Esophagus (tissue), 2 donors: ENCODE measurements at regions not wholly inside any gene's neighbourhood (a gene's known extent, or its start where the extent isn't known, plus 50 kb on each side); places are given as distances from the start of the nearest gene placed in this dataset.
"Not testable (repeated sequence)": the region's sequence is repeated elsewhere in the genome, so short reads cannot be mapped to it uniquely, and the experiment has no call there.

Source experiments
- H3K27ac ChIP-seq, 2 donors: one replicate each; pipeline ENCODE4 v1.5.1; 2013; ENCODE audit warnings: low read depth in 2 of 2, mild to moderate bottlenecking in 2 of 2, inconsistent platforms in 1 of 2, low read length in 1 of 2, moderate library complexity in 1 of 2
- H3K27me3 ChIP-seq, 2 donors: one replicate each; pipeline ENCODE4 v1.6.1; 2013; ENCODE audit warnings: low read length in 2 of 2, control low read depth in 1 of 2, mild to moderate bottlenecking in 1 of 2; ENCODE audit not compliant: insufficient read depth in 2 of 2, control insufficient read depth in 1 of 2
- H3K36me3 ChIP-seq, 2 donors: one replicate each; pipeline ENCODE4 v1.6.1; 2013; ENCODE audit warnings: low read length in 1 of 2; ENCODE audit not compliant: control insufficient read depth in 2 of 2, insufficient read depth in 2 of 2
- H3K4me1 ChIP-seq, 2 donors: one replicate each; pipeline ENCODE4 v1.6.1; 2013; ENCODE audit warnings: low read length in 1 of 2; ENCODE audit not compliant: control insufficient read depth in 2 of 2, insufficient read depth in 2 of 2
- H3K4me3 ChIP-seq, 2 donors: one replicate each; pipeline ENCODE4 v1.5.1; 2013; ENCODE audit warnings: low read length in 2 of 2, mild to moderate bottlenecking in 2 of 2, low read depth in 1 of 2, moderate library complexity in 1 of 2
- H3K9me3 ChIP-seq, 2 donors: one replicate each; pipeline ENCODE4 v1.6.1; 2013; ENCODE audit warnings: mild to moderate bottlenecking in 2 of 2, low read depth in 1 of 2, low read length in 1 of 2, moderate library complexity in 1 of 2; ENCODE audit not compliant: control insufficient read depth in 2 of 2, insufficient read depth in 1 of 2
- WGBS, 2 donors: extraction: QIAGEN DNeasy Blood & Tissue Kit; methylation state at CpG; one replicate each; pipeline ENCODE4 v1.1.7; 2013; 5-methylcytosine and 5-hydroxymethylcytosine counted together
- donor health status: healthy with polysubstance abuse.
- donor health status: Bipolar disorder and iron deficiency.

GRCh38 chr15:31206386-31207181 is 105.1 kb upstream of the TRPM1 start:
- Histone ChIP-seq H3K36me3 (no peaks in the 10 kb centered on the region), H3K4me1 (peaks cover 0 to 4% of the 10 kb centered on the region in 2 donors), H3K4me3 (no peak overlapping the region), H3K9me3 (no peaks in the 10 kb centered on the region), H3K27me3 (no peaks in the 10 kb centered on the region), H3K27ac (no peak overlapping the region)
- 76 to 79% methylated on average over 14 of the region's 14 CpGs for WGBS, 2 donors

GRCh38 chr15:31207246-31207645 is 105.7 kb upstream of the TRPM1 start:
- no peaks in the 10 kb centered on the region for H3K9me3 ChIP-seq
- H3K4me1 ChIP-seq, result peaks cover 0 to 4% of the 10 kb centered on the region in 2 donors
- no peaks in the 10 kb centered on the region for H3K36me3 ChIP-seq
- H3K4me3 ChIP-seq, result no peak overlapping the region
- H3K27me3 ChIP-seq, result no peaks in the 10 kb centered on the region
- H3K27ac ChIP-seq, result no peak overlapping the region
- 74 to 88% methylated on average over 2 of the region's 2 CpGs for WGBS, 2 donors

- H3K36me3 ChIP-seq, H3K4me3 ChIP-seq, H3K9me3 ChIP-seq, H3K4me1 ChIP-seq, H3K27ac ChIP-seq, H3K27me3 ChIP-seq: not testable (repeated sequence)
- 100% methylated on average over 1 of the region's 1 CpG for WGBS, 2 donors
Measured at GRCh38 chr15:31207861-31208260, 106.3 kb upstream of the TRPM1 start.

- H3K27ac ChIP-seq, result no peak overlapping the region
- H3K36me3 ChIP-seq, result no peaks in the 10 kb centered on the region
- H3K4me3 ChIP-seq, result no peak overlapping the region
- peaks cover 0 to 4% of the 10 kb centered on the region in 2 donors for H3K4me1 ChIP-seq
- no peaks in the 10 kb centered on the region for H3K9me3 ChIP-seq
- 83 to 86% methylated on average over 3 of the region's 3 CpGs for WGBS, 2 donors
- H3K27me3 ChIP-seq, result no peaks in the 10 kb centered on the region
Measured at GRCh38 chr15:31208817-31209216, 107.3 kb upstream of the TRPM1 start.

- no peaks in the 10 kb centered on the region for H3K36me3 ChIP-seq
- 72 to 80% methylated on average over 4 of the region's 4 CpGs for WGBS, 2 donors
- no peaks in the 10 kb centered on the region for H3K9me3 ChIP-seq
- H3K27me3 ChIP-seq, result no peaks in the 10 kb centered on the region
- peaks cover 0 to 13% of the 10 kb centered on the region in 2 donors for H3K4me1 ChIP-seq
- H3K27ac ChIP-seq, result peak overlapping the region; percentile 3 to 79
- H3K4me3 ChIP-seq, result no peak overlapping the region
Measured at GRCh38 chr15:31211353-31211752, 109.8 kb upstream of the TRPM1 start.

- peaks cover 0 to 16% of the 10 kb centered on the region in 2 donors for H3K4me1 ChIP-seq
- peak overlapping the region; percentile 70 to 72 for H3K27ac ChIP-seq
- WGBS, 2 donors, result 41 to 57% methylated on average over 10 of the region's 10 CpGs
- H3K4me3 ChIP-seq, result no peak overlapping the region
- no peaks in the 10 kb centered on the region for H3K36me3 ChIP-seq
- H3K27me3 ChIP-seq, result no peaks in the 10 kb centered on the region
- no peaks in the 10 kb centered on the region for H3K9me3 ChIP-seq
Measured at GRCh38 chr15:31212326-31213080, 111.0 kb upstream of the TRPM1 start.

- Histone ChIP-seq H3K27me3 (no peaks in the 10 kb centered on the region), H3K36me3 (no peaks in the 10 kb centered on the region), H3K4me3 (no peak overlapping the region), H3K27ac (peak overlapping the region; percentile 94 to 96), H3K9me3 (no peaks in the 10 kb centered on the region), H3K4me1 (peaks cover 0 to 16% of the 10 kb centered on the region in 2 donors)
- WGBS, 2 donors, result 60 to 71% methylated on average over 8 of the region's 8 CpGs
Measured at GRCh38 chr15:31214158-31214863, 112.3 kb upstream of the KLF13 start.

- Histone ChIP-seq H3K27ac (peak overlapping the region; percentile 94 to 96), H3K9me3 (no peaks in the 10 kb centered on the region), H3K4me3 (no peak overlapping the region), H3K4me1 (peaks cover 0 to 16% of the 10 kb centered on the region in 2 donors), H3K27me3 (no peaks in the 10 kb centered on the region), H3K36me3 (no peaks in the 10 kb centered on the region)
- 23 to 34% methylated on average over 18 of the region's 18 CpGs for WGBS, 2 donors
Measured at GRCh38 chr15:31214864-31215489, 111.7 kb upstream of the KLF13 start.

GRCh38 chr15:31215490-31216214 is 111.0 kb upstream of the KLF13 start:
- no peaks in the 10 kb centered on the region for H3K27me3 ChIP-seq
- H3K27ac ChIP-seq, result peak overlapping the region; percentile 94 to 96
- no peaks in the 10 kb centered on the region for H3K9me3 ChIP-seq
- H3K36me3 ChIP-seq, result no peaks in the 10 kb centered on the region
- peaks cover 0 to 16% of the 10 kb centered on the region in 2 donors for H3K4me1 ChIP-seq
- H3K4me3 ChIP-seq, result peak overlapping the region; percentile 52 to 64
- 1% methylated on average over 51 to 75 of the region's 75 CpGs for WGBS, 2 donors
